Aorta (tissue), 5 donors: ENCODE measurements at regions not wholly inside any gene's neighbourhood (a gene's known extent, or its start where the extent isn't known, plus 50 kb on each side); places are given as distances from the start of the nearest gene placed in this dataset.

Source experiments
- ATAC-seq: fragments of 200-7000 bp; cut with Tn5 transposase; one replicate; pipeline ENCODE4 v1.9.1; 2022; ENCODE audit warnings: moderate library complexity; ENCODE audit not compliant: low FRiP score
- DNase-seq, 2 donors: peaks; one replicate each; pipeline ENCODE4 v3.0.0-alpha.2; 2020
- H3K27ac ChIP-seq, 2 donors: one replicate each; pipeline ENCODE4 v1.5.1; 2013; ENCODE audit warnings: low read length in 2 of 2, mild to moderate bottlenecking in 2 of 2, moderate library complexity in 2 of 2, control low read depth in 1 of 2, inconsistent platforms in 1 of 2, low read depth in 1 of 2
- H3K27me3 ChIP-seq, 2 donors: one replicate each; pipeline ENCODE4 v1.6.1; 2013; ENCODE audit warnings: control low read depth in 1 of 2, low read length in 1 of 2, mild to moderate bottlenecking in 1 of 2, moderate library complexity in 1 of 2; ENCODE audit not compliant: insufficient read depth in 2 of 2, control insufficient read depth in 1 of 2
- H3K36me3 ChIP-seq, 2 donors: one replicate each; pipeline ENCODE4 v1.6.1; 2013; ENCODE audit warnings: control low read depth in 1 of 2, low read length in 1 of 2, mild to moderate bottlenecking in 1 of 2; ENCODE audit not compliant: insufficient read depth in 2 of 2, control insufficient read depth in 1 of 2
- H3K4me1 ChIP-seq, 2 donors: one replicate each; pipeline ENCODE4 v1.6.1; 2013; ENCODE audit warnings: low read length in 2 of 2, control low read depth in 1 of 2, mild to moderate bottlenecking in 1 of 2, moderate library complexity in 1 of 2; ENCODE audit not compliant: insufficient read depth in 2 of 2, control insufficient read depth in 1 of 2
- H3K4me3 ChIP-seq, 2 donors: one replicate each; pipeline ENCODE4 v1.5.1; 2013; ENCODE audit warnings: low read length in 2 of 2, control low read depth in 1 of 2, mild to moderate bottlenecking in 1 of 2
- H3K9me3 ChIP-seq: one replicate; pipeline ENCODE4 v1.6.1; 2013; ENCODE audit warnings: mild to moderate bottlenecking, low read length; ENCODE audit not compliant: control insufficient read depth
- WGBS, 2 donors: extraction: QIAGEN DNeasy Blood & Tissue Kit; methylation state at CpG; one replicate each; pipeline ENCODE4 v1.1.7; 2013; 5-methylcytosine and 5-hydroxymethylcytosine counted together
- intact Hi-C, 2 donors: fragments of 100-400 bp; cut with DNase I; formaldehyde crosslinking; loops; one replicate each; pipeline versions ENCODE4 v1.14.2 to v1.15.0; 2022
- donor health status: healthy with polysubstance abuse.
- donor health status: Bipolar disorder and iron deficiency.
- donor health status: DM: no; HTN: no; CAD: no.
- donor health status: DM: no; HTN: no; CAD: no.
- donor health status: DM: yes; HTN: yes; CAD: no.

- H3K4me1 ChIP-seq: no peaks in the 10 kb centered on the region
- DNase-seq: peak in 1 of 2 donors; percentile 3
- no peaks in the 10 kb centered on the region for H3K27me3 ChIP-seq
- no peaks in the 10 kb centered on the region for H3K9me3 ChIP-seq
- intact Hi-C loops: no loop called here
- no peak overlapping the region for H3K27ac ChIP-seq
- no peaks in the 10 kb centered on the region for H3K36me3 ChIP-seq
- 84 to 87% methylated on average over 7 of the region's 7 CpGs for WGBS, 2 donors
- ATAC-seq: no peak
- H3K4me3 ChIP-seq: no peak overlapping the region
These were observed 189.7 kb upstream of the PMEPA1 start for GRCh38 chr20:57899554-57899953.

GRCh38 chr20:57898332-57898731 is 188.5 kb upstream of the PMEPA1 start:
- WGBS, 2 donors: 94 to 97% methylated on average over 4 of the region's 4 CpGs
- peak in 1 of 2 donors; percentile 30 for DNase-seq
- H3K27ac ChIP-seq: no peak overlapping the region
- H3K9me3 ChIP-seq: no peaks in the 10 kb centered on the region
- H3K4me1 ChIP-seq: no peaks in the 10 kb centered on the region
- no peaks in the 10 kb centered on the region for H3K27me3 ChIP-seq
- no peak for ATAC-seq
- H3K36me3 ChIP-seq: no peaks in the 10 kb centered on the region
- intact Hi-C loops: no loop called here
- H3K4me3 ChIP-seq: no peak overlapping the region

- Histone ChIP-seq H3K27me3 (no peaks in the 10 kb centered on the region), H3K4me1 (no peaks in the 10 kb centered on the region), H3K27ac (no peak overlapping the region), H3K9me3 (no peaks in the 10 kb centered on the region), H3K4me3 (no peak overlapping the region), H3K36me3 (no peaks in the 10 kb centered on the region)
- ATAC-seq: no peak
- 86 to 97% methylated on average over 4 of the region's 4 CpGs for WGBS, 2 donors
- peak in 1 of 2 donors; percentile 34 for DNase-seq
- intact Hi-C loops: no loop called here
These were observed 188.1 kb upstream of the PMEPA1 start for GRCh38 chr20:57897891-57898290.

- Histone ChIP-seq H3K4me3 (no peak overlapping the region), H3K27ac (no peak overlapping the region), H3K36me3 (no peaks in the 10 kb centered on the region), H3K4me1 (no peaks in the 10 kb centered on the region), H3K27me3 (no peaks in the 10 kb centered on the region), H3K9me3 (no peaks in the 10 kb centered on the region)
- DNase-seq (peak in 1 of 2 donors; percentile 59), ATAC-seq (no peak)
- 89 to 92% methylated on average over 18 of the region's 18 CpGs for WGBS, 2 donors
- intact Hi-C loops: no loop called here
These were observed 187.5 kb upstream of the PMEPA1 start for GRCh38 chr20:57897156-57897874.

GRCh38 chr20:57896563-57896962 is 186.7 kb upstream of the PMEPA1 start:
- WGBS, 2 donors: 82 to 94% methylated on average over 6 of the region's 6 CpGs
- Histone ChIP-seq H3K27ac (no peak overlapping the region), H3K4me3 (no peak overlapping the region), H3K9me3 (no peaks in the 10 kb centered on the region), H3K27me3 (no peaks in the 10 kb centered on the region), H3K36me3 (no peaks in the 10 kb centered on the region), H3K4me1 (no peaks in the 10 kb centered on the region)
- no peak for ATAC-seq
- intact Hi-C loops: no loop called here
- no peak for DNase-seq

GRCh38 chr20:57896017-57896416 is 186.2 kb upstream of the PMEPA1 start:
- Histone ChIP-seq H3K4me1 (no peaks in the 10 kb centered on the region), H3K27me3 (no peaks in the 10 kb centered on the region), H3K36me3 (no peaks in the 10 kb centered on the region), H3K9me3 (no peaks in the 10 kb centered on the region), H3K4me3 (no peak overlapping the region), H3K27ac (no peak overlapping the region)
- WGBS, 2 donors: 62 to 80% methylated on average over 8 of the region's 8 CpGs
- intact Hi-C loops: no loop called here
- DNase-seq: peak in 1 of 2 donors; percentile 47
- no peak for ATAC-seq

GRCh38 chr20:57895161-57895855 is 185.5 kb upstream of the PMEPA1 start:
- H3K9me3 ChIP-seq: no peaks in the 10 kb centered on the region
- no peaks in the 10 kb centered on the region for H3K36me3 ChIP-seq
- ATAC-seq (no peak), DNase-seq (peak in 1 of 2 donors; percentile 50)
- WGBS, 2 donors: 91 to 98% methylated on average over 9 of the region's 9 CpGs
- H3K27ac ChIP-seq: no peak overlapping the region
- H3K27me3 ChIP-seq: no peaks in the 10 kb centered on the region
- no peak overlapping the region for H3K4me3 ChIP-seq
- H3K4me1 ChIP-seq: no peaks in the 10 kb centered on the region
- intact Hi-C loops: no loop called here

GRCh38 chr20:57894522-57894921 is 184.7 kb upstream of the PMEPA1 start:
- Histone ChIP-seq H3K36me3 (no peaks in the 10 kb centered on the region), H3K27ac (no peak overlapping the region), H3K9me3 (no peaks in the 10 kb centered on the region), H3K27me3 (no peaks in the 10 kb centered on the region), H3K4me1 (no peaks in the 10 kb centered on the region), H3K4me3 (no peak overlapping the region)
- intact Hi-C loops: no loop called here
- DNase-seq: no peak
- ATAC-seq: no peak

- WGBS, 2 donors: 92 to 93% methylated on average over 10 of the region's 10 CpGs
These were observed 184.3 kb upstream of the PMEPA1 start for GRCh38 chr20:57894096-57894495.

More at GRCh38 chr20:57894096-57894495, 184.3 kb upstream of the PMEPA1 start:
- Histone ChIP-seq H3K9me3 (no peaks in the 10 kb centered on the region), H3K36me3 (no peaks in the 10 kb centered on the region), H3K4me3 (no peak overlapping the region), H3K27me3 (no peaks in the 10 kb centered on the region), H3K4me1 (no peaks in the 10 kb centered on the region), H3K27ac (no peak overlapping the region)
- intact Hi-C loops: no loop called here
- peak in 1 of 2 donors; percentile 38 for DNase-seq
- no peak for ATAC-seq
